ENCODE measurements at regions not wholly inside any gene's neighbourhood (a gene's known extent, or its start where the extent isn't known, plus 50 kb on each side); places are given as distances from the start of the nearest gene placed in this dataset.

DNA sequence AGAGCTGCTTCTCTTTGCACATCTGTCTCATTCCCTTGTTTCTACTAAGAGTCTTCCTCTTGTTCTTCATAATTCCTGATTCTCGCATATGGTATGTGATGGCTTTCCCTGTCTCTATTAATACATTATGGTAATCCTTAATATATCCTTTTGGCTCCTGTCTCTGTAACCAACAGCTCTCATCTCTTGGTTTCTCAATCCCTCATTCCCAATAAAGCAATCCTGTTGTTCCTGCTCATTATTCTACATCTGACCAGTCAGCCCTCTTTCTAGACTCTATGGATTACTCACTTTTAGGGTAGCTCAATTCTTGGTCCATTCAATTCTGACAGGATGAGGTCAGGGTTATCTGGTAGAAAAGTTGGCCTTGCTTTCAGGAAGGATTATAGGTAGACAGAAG, 349.9 kb downstream of the LRIG3 start:
- DNase-seq: no peak
- Histone ChIP-seq H3K27ac (ENCODE audit: low read depth in 1 of 2, low read length in 1 of 2) (no peak overlapping the region), H3K4me3 (no peak overlapping the region), H3K27me3 (ENCODE audit: control insufficient read depth in 3 of 3, insufficient read depth in 3 of 3, low read length in 2 of 3) (no peaks in the 10 kb centered on the region), H3K4me1 (ENCODE audit: control insufficient read depth in 5 of 5, insufficient read depth in 5 of 5, low read length in 5 of 5) (peaks cover 0 to 2% (median under 1%) of the 10 kb centered on the region in 5 donors), H3K9ac (ENCODE audit: insufficient read depth in 1 of 2, low read length in 2 of 2) (no peak overlapping the region), H3K36me3 (ENCODE audit: control insufficient read depth in 4 of 4, insufficient read depth in 4 of 4, low read length in 4 of 4) (no peaks in the 10 kb centered on the region), H3K9me3 (ENCODE audit: control insufficient read depth in 4 of 4, insufficient read depth in 3 of 4, low read length in 3 of 4) (no peaks in the 10 kb centered on the region)
- 89 to 98% methylated on average over 1 of the region's 1 CpG for WGBS, 2 donors
- TF ChIP-seq CTCF (IDR thresholded peaks at IDR 0.05; ENCODE audit: control extremely low read depth, extremely low read depth): no peak
- ATAC-seq (ENCODE audit: insufficient read depth, low FRiP score): no peak

GRCh38 chr12:58575256-58575655, 345.0 kb downstream of the LRIG3 start:
- peaks cover 0 to 20% (median 3%) of the 10 kb centered on the region in 5 donors for H3K4me1 ChIP-seq (ENCODE audit: control insufficient read depth in 5 of 5, insufficient read depth in 5 of 5, low read length in 5 of 5)
- ATAC-seq (ENCODE audit: insufficient read depth, low FRiP score) (no peak), DNase-seq (peak; percentile 79 to 93 (median 89))
- no peak overlapping the region for H3K4me3 ChIP-seq
- H3K9me3 ChIP-seq (ENCODE audit: control insufficient read depth in 4 of 4, insufficient read depth in 3 of 4, low read length in 3 of 4): no peaks in the 10 kb centered on the region
- H3K36me3 ChIP-seq (ENCODE audit: control insufficient read depth in 4 of 4, insufficient read depth in 4 of 4, low read length in 4 of 4): no peaks in the 10 kb centered on the region
- no peak overlapping the region for H3K27ac ChIP-seq (ENCODE audit: low read depth in 1 of 2, low read length in 1 of 2)
- TF ChIP-seq CTCF (IDR thresholded peaks at IDR 0.05; ENCODE audit: control extremely low read depth, extremely low read depth): no peak
- H3K27me3 ChIP-seq (ENCODE audit: control insufficient read depth in 3 of 3, insufficient read depth in 3 of 3, low read length in 2 of 3): no peaks in the 10 kb centered on the region
- H3K9ac ChIP-seq (ENCODE audit: insufficient read depth in 1 of 2, low read length in 2 of 2): no peak overlapping the region
- WGBS, 2 donors: 59 to 68% methylated on average over 5 of the region's 5 CpGs

- H3K4me1 ChIP-seq (ENCODE audit: control insufficient read depth in 5 of 5, insufficient read depth in 5 of 5, low read length in 5 of 5): peaks cover 0 to 20% (median 3%) of the 10 kb centered on the region in 5 donors
These were observed 344.2 kb downstream of the LRIG3 start for GRCh38 chr12:58576081-58576480.

More at GRCh38 chr12:58576081-58576480, 344.2 kb downstream of the LRIG3 start:
- DNase-seq: peak; percentile 33 to 90 (median 80)
- H3K27ac ChIP-seq (ENCODE audit: low read depth in 1 of 2, low read length in 1 of 2): no peak overlapping the region
- no peak overlapping the region for H3K9ac ChIP-seq (ENCODE audit: insufficient read depth in 1 of 2, low read length in 2 of 2)
- no peak for TF ChIP-seq CTCF (IDR thresholded peaks at IDR 0.05; ENCODE audit: control extremely low read depth, extremely low read depth)
- ATAC-seq (ENCODE audit: insufficient read depth, low FRiP score): no peak
- no peaks in the 10 kb centered on the region for H3K36me3 ChIP-seq (ENCODE audit: control insufficient read depth in 4 of 4, insufficient read depth in 4 of 4, low read length in 4 of 4)
- WGBS, 2 donors: 65 to 77% methylated on average over 5 of the region's 5 CpGs
- H3K27me3 ChIP-seq (ENCODE audit: control insufficient read depth in 3 of 3, insufficient read depth in 3 of 3, low read length in 2 of 3): no peaks in the 10 kb centered on the region
- H3K9me3 ChIP-seq (ENCODE audit: control insufficient read depth in 4 of 4, insufficient read depth in 3 of 4, low read length in 3 of 4): no peaks in the 10 kb centered on the region
- H3K4me3 ChIP-seq: no peak overlapping the region

Measured in lung (tissue), 11 donors.